Kidney tubule cell (primary cell): ENCODE measurements at regions not wholly inside any gene's neighbourhood (a gene's known extent, or its start where the extent isn't known, plus 50 kb on each side); places are given as distances from the start of the nearest gene placed in this dataset.

Source experiments
- DNase-seq: peaks from one replicate; pipeline ENCODE4 v3.0.0-alpha.2; 2018; ENCODE audit warnings: low spot score

DNA sequence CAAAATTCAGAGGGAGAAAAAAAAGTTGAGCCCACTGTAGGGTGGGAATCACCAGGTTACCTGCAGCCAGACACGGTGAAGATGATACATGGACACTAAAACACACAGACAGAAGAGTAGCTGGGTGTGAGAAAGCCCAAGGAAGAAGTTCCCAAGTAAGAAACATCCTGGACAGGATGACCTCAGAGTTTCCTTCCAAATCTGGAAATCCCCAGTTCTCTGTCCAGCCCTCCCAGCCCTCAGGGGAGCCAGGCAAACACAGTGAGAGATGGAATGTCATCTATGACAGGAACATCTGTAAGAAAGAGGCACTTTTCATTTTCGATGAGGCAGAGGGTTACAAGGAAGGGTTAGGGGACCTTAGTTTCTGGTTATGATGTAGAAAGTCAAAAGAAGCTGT lies 125.1 kb upstream of the LYZL1 start:
- DNase-seq = peak; percentile 91

DNA sequence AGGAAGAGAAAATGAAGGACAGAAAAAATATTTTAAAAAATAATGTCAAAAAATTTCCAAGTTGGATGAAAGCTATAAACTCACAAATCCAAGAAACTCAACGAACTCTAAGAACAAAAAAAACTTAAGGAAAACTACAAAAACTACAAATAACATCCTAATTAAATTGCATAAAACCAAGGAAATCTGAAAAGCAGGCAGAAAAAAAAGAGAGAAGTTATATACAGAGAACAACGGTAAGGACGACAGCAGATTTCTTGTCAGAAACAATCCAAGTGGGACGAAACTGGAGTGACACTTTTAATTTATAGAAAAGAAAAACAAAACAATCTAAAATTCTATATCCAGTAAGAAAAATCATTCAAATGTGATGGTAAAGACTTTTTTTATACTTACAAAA lies 122.2 kb upstream of the LYZL1 start:
- no peak for DNase-seq

GRCh38 chr10:29169021-29169420 lies 119.8 kb upstream of the LYZL1 start:
- DNase-seq = no peak

GRCh38 chr10:29171717-29172116 lies 117.2 kb upstream of the LYZL1 start:
- DNase-seq = no peak

DNA sequence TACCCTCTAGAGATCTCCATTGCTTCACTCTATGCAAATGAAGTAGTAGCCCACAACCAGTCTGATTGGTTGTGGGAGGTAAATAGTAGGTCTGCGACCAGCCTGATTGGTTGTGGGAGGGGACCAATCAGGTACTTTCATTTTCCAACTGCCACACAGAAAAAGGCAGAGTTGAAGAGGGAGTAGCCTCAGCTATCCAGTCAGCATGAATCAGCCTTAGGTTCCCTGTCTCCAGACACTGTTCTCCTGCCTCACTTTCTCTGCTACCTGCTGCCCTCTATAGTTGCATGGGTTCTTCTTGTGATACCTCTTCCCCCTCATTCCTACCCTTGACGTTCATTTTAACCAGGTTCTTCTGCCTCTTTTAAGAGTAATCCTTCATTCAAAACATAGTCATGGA lies 114.5 kb upstream of the LYZL1 start:
- peak; percentile 39 for DNase-seq

- no peak for DNase-seq
These were observed 111.7 kb upstream of the LYZL1 start for GRCh38 chr10:29176845-29177832.

- no peak for DNase-seq
These were observed 106.9 kb upstream of the LYZL1 start for GRCh38 chr10:29181936-29182335.

DNA sequence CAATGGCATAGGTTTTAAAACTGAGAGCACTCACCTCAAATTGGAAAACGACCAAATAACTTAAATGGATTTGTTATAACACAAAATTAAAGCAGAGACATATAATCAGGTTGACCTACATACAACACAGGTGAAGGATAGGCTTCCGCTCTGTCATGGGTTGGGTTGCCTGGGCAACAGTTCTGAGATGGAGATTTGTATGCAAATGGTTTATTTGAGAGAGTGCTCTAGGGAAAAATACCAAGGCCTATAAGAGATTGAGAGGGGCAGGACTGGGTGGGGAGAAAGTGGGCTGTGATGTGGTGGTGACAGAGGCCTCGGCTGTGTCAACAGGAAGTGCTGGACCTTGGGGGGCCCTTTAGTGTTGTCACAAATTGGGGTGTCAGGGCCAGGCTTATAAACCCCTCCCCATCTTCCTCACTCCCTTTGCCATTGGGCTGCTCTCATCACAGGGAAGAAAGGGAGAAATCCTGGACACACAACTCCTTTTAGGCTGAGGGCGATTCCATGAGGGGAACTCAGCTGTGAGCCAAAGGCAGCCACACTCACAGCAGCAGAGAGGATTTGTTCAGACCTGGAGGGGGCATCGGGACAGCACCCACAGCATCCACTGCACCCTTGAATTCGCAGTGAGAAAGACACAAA lies 105.4 kb upstream of the LYZL1 start:
- DNase-seq = no peak

- DNase-seq = no peak
These were observed 104.5 kb upstream of the LYZL1 start for GRCh38 chr10:29184205-29185000.

- no peak for DNase-seq
These were observed 103.8 kb upstream of the LYZL1 start for GRCh38 chr10:29185050-29185449.

- DNase-seq = no peak
These were observed 102.6 kb upstream of the LYZL1 start for GRCh38 chr10:29186221-29186620.

DNA sequence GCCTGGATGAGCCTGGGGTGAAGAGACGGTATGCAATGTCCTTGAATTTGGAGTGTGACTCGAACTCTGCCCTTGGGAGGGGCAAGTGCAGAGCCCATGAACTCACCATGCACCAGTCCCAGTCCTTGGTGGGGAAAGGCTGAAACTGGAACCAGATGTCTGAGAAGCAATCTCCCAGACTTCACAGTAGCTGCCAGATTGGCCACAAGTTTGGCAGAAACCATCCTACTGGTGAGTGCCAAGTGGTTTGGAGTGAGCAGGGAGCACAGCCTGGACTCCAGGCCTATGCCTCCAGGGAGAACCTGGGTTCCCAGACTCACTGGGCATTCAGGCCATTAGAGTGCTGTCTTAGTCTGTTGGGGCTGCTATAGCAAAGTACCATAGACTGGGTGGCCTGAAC lies 99.6 kb upstream of the LYZL1 start:
- DNase-seq = no peak

GRCh38 chr10:29191674-29192073 lies 97.2 kb upstream of the LYZL1 start:
- DNase-seq = no peak

- no peak for DNase-seq
These were observed 89.5 kb upstream of the LYZL1 start for GRCh38 chr10:29199339-29199738.

GRCh38 chr10:29199941-29200679 lies 88.8 kb upstream of the LYZL1 start:
- DNase-seq = no peak

DNA sequence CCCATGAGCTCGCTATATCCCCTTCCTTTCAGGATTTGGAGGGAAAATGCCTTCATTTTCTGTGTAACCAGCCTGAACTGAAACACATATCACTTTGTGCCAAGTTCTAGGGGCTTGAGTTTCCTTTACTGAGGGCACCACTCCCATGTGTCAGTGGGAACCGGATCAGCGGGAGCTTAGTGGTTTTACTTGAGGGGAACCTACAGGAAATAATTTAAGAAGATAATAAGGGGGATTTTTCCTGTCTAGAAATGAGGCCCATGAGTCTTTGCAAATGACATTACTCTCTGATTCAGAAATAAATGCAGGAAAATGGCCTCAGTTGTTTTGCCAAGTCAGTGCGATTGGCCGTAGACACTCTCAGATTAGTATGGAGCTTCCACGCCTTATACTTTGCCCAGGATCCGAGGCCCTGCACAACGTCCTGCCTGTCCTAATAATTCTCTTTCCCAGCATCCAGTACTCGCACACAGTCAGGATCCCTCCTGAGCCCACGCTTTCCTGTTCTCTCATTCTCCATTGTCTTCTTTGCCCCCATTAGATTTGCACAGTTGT lies 86.4 kb upstream of the LYZL1 start:
- no peak for DNase-seq

GRCh38 chr10:29203432-29203831 lies 85.4 kb upstream of the LYZL1 start:
- no peak for DNase-seq

DNA sequence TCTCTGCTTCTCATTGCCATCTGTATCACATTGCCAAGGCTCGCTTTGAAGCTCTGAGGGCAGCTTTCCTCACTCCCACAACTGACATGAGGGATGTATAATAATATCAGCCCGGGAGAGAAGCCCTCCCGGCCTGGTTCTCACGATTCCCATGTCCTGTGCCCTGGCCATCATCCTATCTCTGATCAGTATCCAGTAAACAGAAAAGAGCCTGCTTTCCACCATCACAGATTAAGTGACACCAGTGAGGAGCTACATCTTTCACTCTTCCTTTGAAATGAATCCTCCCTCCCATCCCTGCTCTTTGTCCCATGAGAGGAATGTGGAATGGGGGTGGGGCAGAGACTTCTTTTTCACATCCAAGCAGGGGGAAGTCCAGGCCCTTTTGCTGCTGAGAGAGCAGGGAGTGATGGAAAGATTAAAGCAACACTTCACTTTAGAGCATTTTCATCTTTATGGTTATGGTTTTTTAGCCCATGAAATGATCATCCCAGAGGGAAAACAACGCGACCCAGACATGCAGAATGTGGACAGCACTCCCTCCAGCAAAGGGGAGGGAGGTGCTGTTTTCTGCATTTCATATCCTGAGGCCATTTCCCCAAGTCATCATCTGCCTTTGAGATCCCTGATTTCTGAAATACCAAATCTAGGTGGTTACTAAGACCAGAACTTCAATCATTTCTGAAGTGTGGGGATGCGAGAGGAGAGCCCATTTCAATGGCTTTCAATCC lies 84.6 kb upstream of the LYZL1 start:
- no peak for DNase-seq

GRCh38 chr10:29205787-29206186 lies 83.1 kb upstream of the LYZL1 start:
- DNase-seq = no peak

DNA sequence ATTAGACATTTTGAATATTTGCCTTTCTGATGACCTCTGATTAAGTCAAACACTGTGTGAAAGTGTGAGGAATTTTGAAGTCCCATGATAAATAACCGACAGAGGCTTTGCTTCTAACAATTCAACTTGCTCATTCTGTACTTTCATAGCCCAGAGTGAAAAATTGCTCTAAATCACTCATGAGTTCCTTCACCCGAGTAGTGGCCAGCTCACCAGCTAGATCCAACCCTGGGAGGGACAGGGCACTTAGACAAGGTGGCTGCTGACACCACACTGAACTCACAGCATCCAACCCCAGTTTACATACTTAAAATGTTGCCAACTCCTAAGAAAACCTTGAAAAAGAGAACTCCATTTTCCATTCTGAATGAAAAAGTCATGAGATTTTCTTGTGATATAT lies 80.0 kb upstream of the LYZL1 start:
- DNase-seq = no peak

GRCh38 chr10:29209830-29210229 lies 79.0 kb upstream of the LYZL1 start:
- no peak for DNase-seq
